PC-3 (cell line): ENCODE measurements at regions not wholly inside any gene's neighbourhood (a gene's known extent, or its start where the extent isn't known, plus 50 kb on each side); places are given as distances from the start of the nearest gene placed in this dataset.

Experiments used
- ATAC-seq: fragments of 200-7000 bp; cut with Tn5 transposase; 2 replicates; pipeline ENCODE4 v1.9.1; 2020; ENCODE audit warnings: mild to moderate bottlenecking, moderate library complexity
- BruUV-seq: library from RNA; stranded (reverse); fragments of 400-500 nt; replicated peaks from 2 replicates; lab custom pipeline; 2021; lab: Mats Ljungman, UMichigan
- CTCF ChIA-PET: fragments of 300-600 bp; sonication (Branson Sonifier 250); formaldehyde crosslinking; loops from one replicate; lab custom pipeline; 2022; ENCODE audit warnings: antibody characterized with exemption; lab: Charles Lee
- POLR2A ChIA-PET: fragments of 300-600 bp; sonication (Branson Sonifier 250); formaldehyde crosslinking; loops from one replicate; lab custom pipeline; 2022; ENCODE audit warnings: antibody characterized with exemption; ENCODE audit not compliant: unreplicated experiment; lab: Charles Lee
- DNase-seq: peaks from one replicate; pipeline ENCODE4 v3.0.0-alpha.2; 2015
- H2AFZ ChIP-seq: fragments of 300-600 bp; sonication (generic); 2 replicates; pipeline ENCODE4 v1.6.0; 2016; ENCODE audit warnings: antibody characterized with exemption, low read length
- H3F3A ChIP-seq: fragments of 300-600 bp; sonication (generic); one replicate; pipeline ENCODE4 v1.6.0; 2017; ENCODE audit warnings: antibody characterized with exemption, low read length, control low read depth, mild to moderate bottlenecking; ENCODE audit not compliant: unreplicated experiment
- H3K27ac ChIP-seq: fragments of 300-600 bp; sonication (generic); 2 replicates; pipeline ENCODE4 v1.5.1; 2016; ENCODE audit warnings: mild to moderate bottlenecking, low read length
- H3K27me3 ChIP-seq: fragments of 300-600 bp; sonication (generic); 2 replicates; pipeline ENCODE4 v1.6.1; 2016; ENCODE audit warnings: low read length, mixed read lengths
- H3K36me3 ChIP-seq: fragments of 300-600 bp; sonication (generic); 2 replicates; pipeline ENCODE4 v1.6.1; 2016; ENCODE audit warnings: low read depth, mixed run types, low read length, mixed read lengths
- H3K4me1 ChIP-seq: fragments of 300-600 bp; sonication (generic); 2 replicates; pipeline ENCODE4 v1.5.1; 2016; ENCODE audit warnings: low read length; ENCODE audit not compliant: insufficient read depth
- H3K4me2 ChIP-seq: fragments of 300-600 bp; sonication (generic); 2 replicates; pipeline ENCODE4 v1.6.0; 2016; ENCODE audit warnings: low read length
- H3K4me3 ChIP-seq: fragments of 300-600 bp; sonication (generic); 2 replicates; pipeline ENCODE4 v1.5.1; 2016; ENCODE audit warnings: mild to moderate bottlenecking, low read length, mixed read lengths
- H3K79me2 ChIP-seq: fragments of 300-600 bp; sonication (generic); 2 replicates; pipeline ENCODE4 v1.6.1; 2017; ENCODE audit warnings: low read length, mixed read lengths
- H3K9ac ChIP-seq: fragments of 300-600 bp; sonication (generic); 2 replicates; pipeline ENCODE4 v1.6.0; 2016; ENCODE audit warnings: mild to moderate bottlenecking, low read length
- H3K9me2 ChIP-seq: fragments of 300-600 bp; sonication (generic); replicated peaks from 2 replicates; pipeline ENCODE4 v1.6.1; 2016; ENCODE audit warnings: mixed run types, low read length, mixed read lengths
- H3K9me3 ChIP-seq: fragments of 300-600 bp; sonication (generic); 2 replicates; pipeline ENCODE4 v1.6.1; 2016; ENCODE audit warnings: low read length, mixed read lengths
- H4K20me1 ChIP-seq: fragments of 300-600 bp; sonication (generic); 2 replicates; pipeline ENCODE4 v1.6.1; 2016; ENCODE audit warnings: low read length, mixed read lengths
- CTCF ChIP-seq: fragments of 300-600 bp; sonication (generic); conservative IDR thresholded peaks from 2 replicates; pipeline ENCODE4 v1.5.1; 2017; ENCODE audit warnings: antibody characterized with exemption, low read depth, mild to moderate bottlenecking, low read length
- EZH2 ChIP-seq: fragments of 300-600 bp; sonication (generic); IDR thresholded peaks from one replicate; pipeline ENCODE4 v1.6.1; 2017; ENCODE audit warnings: antibody characterized with exemption, mild to moderate bottlenecking, low read length; ENCODE audit not compliant: unreplicated experiment
- EZH2phosphoT487 ChIP-seq: fragments of 300-600 bp; sonication (generic); IDR thresholded peaks from 2 replicates; pipeline ENCODE4 v1.6.1; 2018; ENCODE audit warnings: mild to moderate bottlenecking, antibody characterized with exemption, low read length, borderline replicate concordance
- intact Hi-C: fragments of 100-400 bp; cut with micrococcal nuclease; formaldehyde crosslinking; loops from 2 replicates; pipeline ENCODE4 v1.9.0; 2023

GRCh38 chr3:14304101-14305045, 98.0 kb upstream of the SLC6A6 start:
- Histone ChIP-seq H3K27me3 (peaks cover 55% of the 10 kb centered on the region), H3K9ac (no peak overlapping the region), H3K4me2 (no peak overlapping the region), H2AFZ (no peak overlapping the region), H3K9me2 (no peaks in the 10 kb centered on the region), H3K36me3 (no peaks in the 10 kb centered on the region), H4K20me1 (no peaks in the 10 kb centered on the region), H3K27ac (no peak overlapping the region), H3K4me1 (no peaks in the 10 kb centered on the region), H3K9me3 (no peaks in the 10 kb centered on the region), H3F3A (no peaks in the 10 kb centered on the region), H3K4me3 (no peak overlapping the region), H3K79me2 (no peaks in the 10 kb centered on the region)
- TF ChIP-seq EZH2 (no peak), EZH2phosphoT487 (no peak), CTCF (no peak)
- POLR2A ChIA-PET: no interaction called here
- no peak for ATAC-seq
- intact Hi-C loops: no loop called here
- CTCF ChIA-PET: no interaction called here
- BruUV-seq: no TSS peak
- no peak for DNase-seq

GRCh38 chr3:14305324-14305723, 97.1 kb upstream of the SLC6A6 start:
- peaks cover 65% of the 10 kb centered on the region for H3K27me3 ChIP-seq
- POLR2A ChIA-PET: no interaction called here
- H3K36me3 ChIP-seq: no peaks in the 10 kb centered on the region
- H3K9me2 ChIP-seq: no peaks in the 10 kb centered on the region
- BruUV-seq: no TSS peak
- no peaks in the 10 kb centered on the region for H3K9me3 ChIP-seq
- H3F3A ChIP-seq: no peaks in the 10 kb centered on the region
- H4K20me1 ChIP-seq: no peaks in the 10 kb centered on the region
- no peak overlapping the region for H3K4me2 ChIP-seq
- no peak overlapping the region for H2AFZ ChIP-seq
- ATAC-seq: no peak
- H3K79me2 ChIP-seq: no peaks in the 10 kb centered on the region
- CTCF ChIA-PET: no interaction called here
- intact Hi-C loops: no loop called here
- H3K9ac ChIP-seq: no peak overlapping the region
- no peak overlapping the region for H3K27ac ChIP-seq
- TF ChIP-seq CTCF (no peak), EZH2phosphoT487 (no peak), EZH2 (no peak)
- no peak for DNase-seq
- H3K4me3 ChIP-seq: no peak overlapping the region
- no peaks in the 10 kb centered on the region for H3K4me1 ChIP-seq

- CTCF ChIA-PET: no interaction called here
- no peaks in the 10 kb centered on the region for H3K9me3 ChIP-seq
- POLR2A ChIA-PET: no interaction called here
- no peaks in the 10 kb centered on the region for H3K4me1 ChIP-seq
- no peak overlapping the region for H3K4me2 ChIP-seq
- no TSS peak for BruUV-seq
- TF ChIP-seq EZH2 (no peak), EZH2phosphoT487 (no peak), CTCF (no peak)
- ATAC-seq (no peak), DNase-seq (no peak)
- H3F3A ChIP-seq: no peaks in the 10 kb centered on the region
- H3K4me3 ChIP-seq: no peak overlapping the region
- no peak overlapping the region for H3K27ac ChIP-seq
- H3K9ac ChIP-seq: no peak overlapping the region
- H3K9me2 ChIP-seq: no peaks in the 10 kb centered on the region
- no peak overlapping the region for H2AFZ ChIP-seq
- H3K79me2 ChIP-seq: no peaks in the 10 kb centered on the region
- intact Hi-C loops: no loop called here
- no peaks in the 10 kb centered on the region for H4K20me1 ChIP-seq
- H3K27me3 ChIP-seq: peaks cover 70% of the 10 kb centered on the region
- H3K36me3 ChIP-seq: no peaks in the 10 kb centered on the region
These were observed 96.3 kb upstream of the SLC6A6 start for GRCh38 chr3:14306142-14306541.
